ENCODE measurements at regions not wholly inside any gene's neighbourhood (a gene's known extent, or its start where the extent isn't known, plus 50 kb on each side); places are given as distances from the start of the nearest gene placed in this dataset.

DNA sequence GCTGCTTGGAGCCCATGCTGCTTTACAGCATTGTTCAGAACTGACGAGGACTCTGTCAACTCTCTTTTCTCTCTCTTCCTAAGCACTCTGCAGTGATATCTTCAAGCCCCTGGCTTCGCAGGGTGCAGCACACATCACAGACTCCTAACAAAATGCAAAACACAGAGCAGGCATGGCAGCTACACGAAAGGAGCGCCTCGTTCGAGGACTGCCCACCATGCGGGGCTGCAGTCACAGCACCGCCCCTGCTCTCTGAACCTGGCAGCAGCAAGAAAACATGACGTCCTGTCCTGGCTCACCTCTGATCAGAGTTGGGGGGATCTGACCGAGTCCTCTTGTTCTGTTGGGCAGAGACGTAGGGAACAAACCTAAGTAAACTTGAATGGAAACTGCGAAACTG lies 281.7 kb downstream of the CDH26 start:
- TF ChIP-seq, protein P1, sequence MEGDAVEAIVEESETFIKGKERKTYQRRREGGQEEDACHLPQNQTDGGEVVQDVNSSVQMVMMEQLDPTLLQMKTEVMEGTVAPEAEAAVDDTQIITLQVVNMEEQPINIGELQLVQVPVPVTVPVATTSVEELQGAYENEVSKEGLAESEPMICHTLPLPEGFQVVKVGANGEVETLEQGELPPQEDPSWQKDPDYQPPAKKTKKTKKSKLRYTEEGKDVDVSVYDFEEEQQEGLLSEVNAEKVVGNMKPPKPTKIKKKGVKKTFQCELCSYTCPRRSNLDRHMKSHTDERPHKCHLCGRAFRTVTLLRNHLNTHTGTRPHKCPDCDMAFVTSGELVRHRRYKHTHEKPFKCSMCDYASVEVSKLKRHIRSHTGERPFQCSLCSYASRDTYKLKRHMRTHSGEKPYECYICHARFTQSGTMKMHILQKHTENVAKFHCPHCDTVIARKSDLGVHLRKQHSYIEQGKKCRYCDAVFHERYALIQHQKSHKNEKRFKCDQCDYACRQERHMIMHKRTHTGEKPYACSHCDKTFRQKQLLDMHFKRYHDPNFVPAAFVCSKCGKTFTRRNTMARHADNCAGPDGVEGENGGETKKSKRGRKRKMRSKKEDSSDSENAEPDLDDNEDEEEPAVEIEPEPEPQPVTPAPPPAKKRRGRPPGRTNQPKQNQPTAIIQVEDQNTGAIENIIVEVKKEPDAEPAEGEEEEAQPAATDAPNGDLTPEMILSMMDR (IDR thresholded peaks at IDR 0.05), result no peak
- TF ChIP-seq EZH2 (IDR thresholded peaks at IDR 0.05), result no peak
- no peak for TF ChIP-seq EZH2phosphoT487 (IDR thresholded peaks at IDR 0.05)
